Stimulated activated CD4-positive, alpha-beta T cell treated with anti-CD3 and anti-CD28 coated beads, Interleukin-4, amount 100 ng/mL, for 1 hour (primary cell): ENCODE measurements at regions not wholly inside any gene's neighbourhood (a gene's known extent, or its start where the extent isn't known, plus 50 kb on each side); places are given as distances from the start of the nearest gene placed in this dataset.
"Not testable (repeated sequence)": the region's sequence is repeated elsewhere in the genome, so short reads cannot be mapped to it uniquely, and the experiment has no call there.

ENCODE experiments used
- DNase-seq: peaks from one replicate; pipeline ENCODE4 v3.0.0-alpha.2; 2020

DNA sequence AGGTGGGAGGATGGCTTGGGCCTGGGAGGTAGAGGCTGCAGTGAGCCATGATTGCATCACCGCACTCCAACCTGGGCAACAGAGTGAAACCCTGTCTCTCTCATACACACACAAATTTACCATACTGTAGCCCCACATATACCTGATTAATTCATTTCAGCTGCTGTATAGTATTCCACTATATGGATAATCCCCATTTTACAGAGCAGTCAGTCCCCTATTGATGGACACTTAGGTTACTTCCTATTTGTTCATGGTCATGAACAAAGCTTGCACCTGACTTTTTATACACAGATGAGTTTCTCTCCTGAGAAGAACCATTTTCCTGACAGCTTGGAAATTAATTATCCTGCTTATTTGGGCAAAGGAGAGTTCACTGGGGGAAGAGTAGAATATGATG, 59.2 kb downstream of the EMX2 start:
- DNase-seq = no peak

DNA sequence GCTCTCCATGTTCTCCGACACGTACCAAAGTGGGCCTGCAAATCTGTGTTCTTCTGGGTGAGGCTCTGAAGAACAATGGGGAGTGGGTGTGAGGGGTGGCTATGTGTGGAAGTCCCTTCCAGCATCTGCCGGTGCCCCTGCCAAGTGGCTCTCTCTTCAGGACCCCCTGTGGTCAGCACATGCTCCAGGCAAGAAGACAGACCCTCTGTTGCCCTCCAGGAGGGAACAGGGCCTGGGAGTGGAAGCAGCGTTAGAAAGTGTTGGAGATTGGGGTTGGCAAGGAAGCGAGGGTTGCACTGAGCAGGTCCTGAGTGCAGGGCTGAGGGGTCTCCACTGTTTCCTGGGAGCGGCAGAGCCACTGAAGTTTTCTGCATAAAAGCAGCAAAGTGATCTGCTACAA, 60.5 kb downstream of the EMX2 start:
- no peak for DNase-seq

DNA sequence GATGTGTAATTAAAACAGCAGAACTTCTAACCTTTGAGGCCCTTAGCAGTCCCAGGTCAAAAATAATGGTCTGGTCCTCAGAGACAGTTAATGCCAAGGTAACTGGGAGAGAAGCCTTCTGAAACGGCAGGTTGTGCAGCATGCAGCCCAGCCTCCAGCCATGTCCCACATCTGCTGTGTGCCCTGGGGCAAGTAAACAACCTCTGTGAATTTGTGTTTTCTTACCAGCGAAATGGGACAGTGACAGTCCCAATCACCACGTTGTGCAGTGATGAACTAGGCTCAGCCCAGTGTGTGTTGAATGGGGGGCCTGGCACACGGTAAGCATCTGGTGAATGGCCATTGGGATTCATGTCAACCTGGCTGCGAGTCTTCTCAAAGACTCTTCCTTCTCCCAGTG, 61.2 kb downstream of the EMX2 start:
- no peak for DNase-seq

DNA sequence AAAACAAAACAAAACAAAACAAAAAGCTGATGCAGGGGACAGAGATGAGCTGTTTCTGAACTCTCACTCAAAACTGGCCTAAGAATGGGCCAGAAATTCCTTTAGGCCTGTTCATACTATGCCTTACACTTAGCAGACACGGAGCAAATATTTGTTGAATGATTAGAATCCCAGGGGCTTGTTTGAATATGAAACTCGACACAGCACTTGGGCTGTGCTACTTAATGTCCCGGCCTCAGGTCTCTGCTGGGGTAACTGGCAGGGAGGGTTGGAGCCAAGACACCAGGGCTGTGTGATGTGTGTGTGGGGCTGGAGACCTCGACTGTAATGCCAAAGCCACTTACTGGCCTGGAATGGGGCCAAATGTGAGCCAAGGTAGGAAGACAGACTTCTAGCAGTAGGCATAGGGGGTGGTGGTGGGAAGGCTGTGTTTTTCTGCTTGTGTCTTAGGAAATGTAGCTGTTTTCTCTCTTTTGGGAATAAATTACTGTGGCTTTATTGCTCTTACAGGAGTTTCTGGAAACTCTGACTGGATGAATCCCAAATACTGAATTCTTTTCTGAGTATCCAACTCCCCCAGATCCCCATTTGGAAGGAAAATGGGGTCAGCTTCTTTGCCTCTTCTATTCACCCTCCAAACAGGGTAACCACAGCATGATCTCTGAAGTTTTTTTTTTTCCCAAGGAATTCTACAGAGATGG, 66.7 kb downstream of the EMX2 start:
- no peak for DNase-seq

DNA sequence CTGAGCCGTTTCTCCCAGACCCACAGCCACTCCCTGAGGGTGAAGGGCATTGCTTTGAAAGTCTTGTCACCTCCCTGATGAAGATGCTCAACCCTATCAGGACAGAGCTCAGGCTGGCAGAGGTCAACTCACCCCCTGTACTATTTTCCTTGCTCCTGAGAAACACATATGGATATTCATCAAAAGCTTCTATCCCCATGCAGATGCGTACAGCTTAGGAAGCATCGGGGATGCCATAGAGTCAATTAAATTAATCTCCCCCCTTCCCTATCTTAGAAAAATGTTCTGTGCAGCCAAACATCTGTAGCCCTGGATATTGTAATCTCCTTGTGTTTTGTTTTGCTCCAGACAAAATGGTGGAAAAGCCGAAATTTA, 67.2 kb downstream of the EMX2 start:
- DNase-seq = no peak

DNA sequence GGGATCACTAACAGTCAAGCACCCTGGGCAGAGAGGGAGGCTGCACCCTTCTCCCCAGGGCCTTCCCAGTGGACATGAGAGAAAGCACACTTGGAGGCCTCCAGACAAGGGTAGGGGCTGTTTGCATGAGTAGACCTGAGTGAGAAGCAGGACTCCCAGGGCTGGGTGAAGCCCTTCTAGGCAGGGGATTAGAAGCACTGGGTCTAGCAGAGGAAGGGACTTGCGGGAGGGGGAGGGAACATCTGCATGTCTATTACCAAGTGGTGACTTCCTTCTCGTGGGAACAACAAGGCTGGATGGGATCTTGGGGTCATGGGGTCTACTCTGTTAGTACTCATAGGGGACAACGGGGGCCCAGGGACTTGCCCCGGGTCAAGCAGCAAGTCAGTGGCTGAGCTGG, 67.8 kb downstream of the EMX2 start:
- no peak for DNase-seq

DNA sequence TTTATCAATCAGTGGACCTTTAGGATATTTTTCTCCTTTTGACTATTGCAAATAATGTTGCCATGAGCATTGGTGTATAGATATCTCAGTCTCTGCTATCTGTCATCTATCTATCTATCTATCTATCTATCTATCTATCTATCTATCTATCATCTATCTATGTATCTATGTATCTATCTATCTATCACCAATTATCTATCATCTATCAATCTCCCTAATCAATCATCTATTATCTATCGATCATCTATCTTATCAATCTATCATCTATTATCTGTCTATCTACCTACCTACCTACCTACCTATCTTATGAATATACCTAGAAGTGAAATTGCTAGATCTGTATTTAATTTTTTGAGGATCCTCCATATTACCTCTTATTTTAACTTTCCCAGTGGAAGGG, 69.6 kb downstream of the EMX2 start:
- DNase-seq = no peak

DNA sequence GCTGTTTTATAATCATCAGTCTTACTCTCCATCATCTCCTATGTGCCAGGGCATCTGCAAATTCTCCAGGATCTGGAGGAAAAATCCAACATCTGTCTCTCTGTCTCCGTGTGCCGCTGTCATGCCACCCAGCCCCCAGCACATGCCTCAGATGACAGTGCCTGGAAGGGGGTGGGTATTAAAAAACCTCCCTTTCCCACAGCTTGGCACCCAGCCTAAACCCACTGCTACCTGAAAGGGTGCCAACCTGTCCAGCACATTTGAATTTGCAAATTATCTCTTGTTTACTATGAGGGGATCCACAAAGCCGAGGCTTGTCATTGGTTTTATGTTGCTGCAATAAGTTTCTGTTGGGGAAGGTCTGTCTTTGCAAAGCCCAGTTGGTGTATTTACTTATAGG, 73.1 kb downstream of the EMX2 start:
- no peak for DNase-seq

DNA sequence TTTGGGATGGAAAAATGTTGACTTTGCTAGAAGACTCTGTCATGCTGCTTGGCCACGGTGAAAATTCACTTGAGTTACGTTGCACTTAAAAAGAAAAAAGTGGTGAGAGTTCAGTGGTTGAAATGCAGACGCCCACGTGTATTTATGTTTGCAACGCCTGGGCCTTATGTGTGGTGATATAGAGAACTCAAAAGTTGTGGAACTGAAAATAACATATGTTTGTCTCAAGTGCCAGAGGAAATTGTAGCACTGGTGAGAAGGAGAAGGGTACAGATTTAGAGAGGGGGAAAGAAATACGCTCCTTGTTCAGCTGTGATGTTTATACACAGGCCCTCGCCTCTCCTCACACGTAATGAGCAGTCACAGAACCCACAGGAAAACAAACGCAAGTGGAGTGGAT, 73.6 kb downstream of the EMX2 start:
- no peak for DNase-seq

DNA sequence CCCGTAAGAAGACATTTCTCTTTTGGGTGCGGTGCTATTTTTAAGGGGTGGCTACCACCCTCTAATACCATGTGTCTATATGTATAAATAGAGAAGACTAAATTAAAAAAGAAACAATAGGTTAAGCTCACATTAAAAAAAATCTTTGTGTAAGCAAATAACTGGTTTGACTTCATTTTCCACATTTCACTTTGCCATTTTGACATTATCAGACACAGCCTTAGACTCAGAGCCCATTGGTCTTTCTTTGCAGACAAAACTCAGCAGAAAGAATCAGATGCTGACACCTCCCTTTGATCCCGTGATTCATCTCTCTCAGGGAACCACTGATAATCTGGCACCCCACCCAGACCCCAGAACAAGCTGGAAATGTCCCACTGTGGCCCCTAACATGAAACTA, 74.5 kb downstream of the EMX2 start:
- DNase-seq = no peak

DNA sequence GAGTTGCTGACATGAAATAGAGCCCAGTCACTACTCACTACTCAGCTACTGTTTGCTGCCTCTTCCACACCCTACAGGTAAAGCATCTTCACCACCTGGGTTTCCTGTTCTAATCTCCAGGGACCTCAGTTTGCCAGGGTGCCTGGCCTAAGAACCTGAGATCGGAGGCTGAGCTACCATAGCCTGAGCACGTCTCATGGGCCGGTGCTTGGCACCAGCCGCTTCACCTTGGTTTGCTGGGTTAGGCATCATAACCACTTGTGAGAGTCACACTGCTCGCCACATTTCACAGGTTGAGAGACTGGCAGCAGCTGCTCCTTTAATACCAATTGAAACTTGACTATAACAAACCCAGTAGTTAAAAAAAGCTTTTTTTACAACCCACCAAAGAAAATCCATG, 75.1 kb downstream of the EMX2 start:
- no peak for DNase-seq

DNA sequence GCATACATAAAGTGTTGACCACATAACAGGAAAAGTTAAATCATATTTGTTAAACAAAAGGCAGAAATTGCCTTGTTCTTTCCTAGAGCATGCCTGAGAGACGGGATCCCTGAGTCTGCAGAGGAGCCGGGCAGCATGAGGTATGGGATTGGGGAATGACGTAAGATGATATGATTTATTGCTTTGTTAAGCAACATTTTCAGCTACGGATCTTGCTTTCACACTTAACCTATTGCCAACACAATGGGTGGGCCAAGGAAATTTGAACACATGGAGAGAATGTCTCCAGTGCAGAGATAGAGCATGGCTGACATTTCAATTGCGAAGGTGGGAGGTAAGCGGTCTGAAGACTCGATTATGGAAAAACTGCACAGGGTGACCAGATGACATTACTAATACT, 76.7 kb downstream of the EMX2 start:
- no peak for DNase-seq

DNA sequence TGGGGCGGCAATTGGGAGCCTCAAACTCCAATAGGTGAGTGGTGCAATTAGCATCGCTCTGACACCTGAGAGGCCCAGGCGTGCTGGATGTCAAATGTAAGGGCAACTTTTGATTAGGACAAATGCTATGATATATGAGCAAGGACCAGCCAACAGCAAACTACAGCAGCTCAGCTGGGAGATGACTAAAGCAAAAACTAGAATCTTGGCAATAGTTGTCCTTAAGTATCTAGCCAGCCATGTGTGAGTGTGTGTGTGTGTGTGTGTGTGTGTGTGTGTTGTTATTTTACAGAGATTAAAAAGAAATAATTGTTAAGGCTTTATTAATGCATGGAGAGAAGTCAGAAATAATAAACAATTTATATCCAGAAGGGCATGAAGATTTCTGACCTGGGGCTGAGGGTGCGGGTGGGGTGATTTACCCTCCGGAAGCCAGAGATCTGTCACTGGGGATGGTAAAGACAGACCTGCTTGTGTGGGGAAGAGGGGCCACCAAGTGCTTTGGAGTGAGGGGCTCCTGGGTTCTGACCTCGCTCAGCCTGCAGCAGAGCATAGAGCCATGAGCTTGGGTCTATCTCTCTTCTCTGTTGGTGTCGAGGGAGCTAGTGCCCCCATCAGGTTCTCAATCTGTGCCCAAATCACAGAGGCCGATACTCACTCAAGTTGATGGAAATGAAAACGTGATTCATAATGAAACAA, 77.3 kb downstream of the EMX2 start:
- DNase-seq = no peak

DNA sequence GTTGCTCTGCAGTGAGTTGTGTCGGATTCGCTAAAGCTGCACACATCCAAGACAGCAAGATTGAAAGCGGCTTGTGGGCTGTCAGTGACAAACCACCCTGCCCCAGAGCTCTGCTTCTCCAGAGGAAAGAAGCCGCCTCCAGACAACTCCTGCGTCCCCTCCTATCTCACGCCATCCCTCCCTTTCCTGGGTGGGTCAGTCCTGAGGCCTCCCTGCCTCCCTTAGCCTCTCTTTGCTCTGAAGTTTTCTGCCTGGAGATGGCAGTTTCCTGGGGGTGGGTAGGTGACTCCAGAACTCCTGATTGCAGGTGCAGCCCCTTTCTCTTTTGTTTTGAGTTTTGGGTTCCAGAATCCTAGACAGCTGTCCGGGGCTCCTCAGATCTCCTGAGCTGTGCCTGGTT, 78.7 kb downstream of the EMX2 start:
- no peak for DNase-seq

DNA sequence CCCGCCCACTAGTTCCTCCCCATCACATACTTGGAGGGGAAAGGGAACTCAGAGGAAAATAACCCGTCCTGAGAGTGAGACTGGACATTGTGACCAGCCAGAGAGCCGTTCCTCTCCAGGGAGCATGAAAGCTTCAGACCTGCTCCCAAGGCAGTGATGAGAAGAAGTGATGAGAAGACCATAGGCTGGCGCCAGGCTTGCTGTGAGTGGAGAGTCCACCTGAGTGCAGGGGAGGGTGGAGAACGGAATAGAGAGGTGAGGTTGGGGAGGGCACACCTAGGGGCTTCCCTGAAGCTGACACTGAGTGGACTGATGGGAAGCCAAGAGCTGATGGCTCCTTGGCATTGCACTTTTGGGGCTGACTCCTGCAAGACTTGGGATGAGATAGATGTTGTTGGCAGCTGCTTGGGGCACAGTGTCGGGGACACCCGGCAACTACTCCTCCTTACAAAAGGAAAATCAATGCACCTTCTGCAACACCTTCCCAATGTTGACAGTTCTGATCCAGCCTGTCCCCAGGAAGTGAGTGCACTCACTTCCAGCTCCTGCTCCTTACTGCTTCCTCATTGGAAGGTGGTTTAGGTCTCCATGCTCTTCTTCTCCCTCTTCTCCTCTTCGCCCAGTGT, 79.4 kb downstream of the EMX2 start:
- DNase-seq = no peak

DNA sequence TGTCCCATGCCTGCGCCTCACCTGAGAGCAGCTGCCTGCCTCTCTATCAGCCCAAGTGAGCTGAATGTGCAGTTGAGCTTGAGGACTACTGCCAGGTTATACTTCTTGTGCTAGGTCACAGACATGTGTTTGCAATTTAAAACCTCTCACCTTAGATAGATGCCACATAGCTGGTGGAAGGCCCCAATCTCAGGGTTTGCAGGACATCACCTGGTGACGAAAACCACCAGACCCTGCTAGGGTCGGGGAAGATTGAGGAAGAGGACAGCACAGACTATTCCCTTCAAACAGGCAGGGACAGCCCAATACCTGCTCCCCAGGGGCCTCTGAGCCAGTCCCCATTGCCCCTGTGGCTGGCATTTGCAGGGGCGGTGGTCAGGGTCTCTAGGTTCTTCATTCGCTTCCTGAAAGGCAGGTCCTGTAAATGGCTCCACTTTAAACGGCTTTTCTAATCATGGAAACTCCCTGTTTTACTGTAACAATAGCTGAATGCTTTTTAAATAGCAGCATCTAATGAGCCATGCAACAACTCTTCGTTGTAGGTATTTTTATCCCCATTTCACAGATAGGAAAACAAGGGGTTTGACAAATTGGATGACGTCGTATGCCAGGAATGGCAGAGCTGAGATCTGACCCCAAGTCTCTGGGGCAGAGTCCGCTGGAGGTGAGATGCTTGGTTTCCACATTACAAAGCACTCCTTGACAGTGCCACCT, 80.1 kb downstream of the EMX2 start:
- DNase-seq = no peak

DNA sequence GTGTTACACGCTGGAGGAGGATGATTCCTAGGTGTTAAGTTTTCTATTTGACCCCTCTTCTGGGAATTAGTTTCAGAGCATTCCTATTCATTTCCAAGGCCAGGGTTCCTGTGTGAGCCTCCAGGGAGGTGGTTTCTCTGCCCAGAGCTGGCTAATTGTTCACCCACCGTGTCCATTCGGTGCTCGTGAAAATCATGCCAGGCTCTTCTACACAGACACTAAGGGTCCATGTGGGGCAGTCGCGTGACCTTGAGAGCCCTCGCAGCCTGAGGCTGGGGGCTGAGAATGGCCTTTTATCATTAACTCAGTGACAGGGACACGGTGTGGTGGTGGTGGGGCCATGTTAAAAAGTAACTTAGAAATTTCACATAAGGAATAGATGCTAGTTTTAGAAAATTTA, 83.7 kb downstream of the EMX2 start:
- DNase-seq = no peak

DNA sequence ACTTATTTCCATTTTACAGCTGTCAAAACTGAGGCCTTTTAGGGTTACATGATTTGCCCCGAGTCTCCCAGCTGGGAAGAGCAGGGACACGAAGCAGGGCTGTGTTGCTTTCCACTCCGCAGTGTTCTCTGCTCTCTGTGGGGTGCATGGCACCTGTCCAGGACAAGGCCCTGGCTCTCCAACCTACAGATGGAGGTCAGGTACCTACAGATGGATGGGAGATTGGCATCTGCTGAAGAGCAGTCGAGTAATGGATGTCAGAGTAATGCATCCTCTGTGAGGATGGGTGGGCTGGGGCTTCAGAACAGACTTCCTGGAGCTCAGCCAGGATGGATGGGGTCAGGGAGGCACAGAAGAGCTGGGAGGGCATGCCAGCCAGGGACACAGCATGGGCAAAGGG, 85.0 kb downstream of the EMX2 start:
- no peak for DNase-seq

DNA sequence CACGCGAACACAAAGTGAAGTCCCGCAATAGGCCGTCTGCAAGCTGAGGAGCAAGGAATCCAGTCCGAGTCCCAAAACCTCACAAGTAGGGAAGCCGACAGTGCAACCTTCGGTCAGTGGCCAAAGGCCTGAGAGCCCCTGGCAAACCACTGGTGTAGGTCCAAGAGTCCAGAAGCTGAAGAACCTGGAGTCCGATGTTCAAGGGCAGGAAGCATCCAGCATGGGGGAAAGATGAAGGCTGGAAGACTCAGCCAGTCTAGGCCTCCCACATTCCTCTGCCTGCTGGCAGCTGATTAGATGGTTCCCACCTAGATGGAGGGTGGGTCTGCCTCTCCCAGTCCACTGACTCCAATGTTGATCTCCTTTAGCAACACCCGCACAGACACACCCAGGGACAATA, 87.2 kb downstream of the EMX2 start:
- DNase-seq = not testable (repeated sequence)

DNA sequence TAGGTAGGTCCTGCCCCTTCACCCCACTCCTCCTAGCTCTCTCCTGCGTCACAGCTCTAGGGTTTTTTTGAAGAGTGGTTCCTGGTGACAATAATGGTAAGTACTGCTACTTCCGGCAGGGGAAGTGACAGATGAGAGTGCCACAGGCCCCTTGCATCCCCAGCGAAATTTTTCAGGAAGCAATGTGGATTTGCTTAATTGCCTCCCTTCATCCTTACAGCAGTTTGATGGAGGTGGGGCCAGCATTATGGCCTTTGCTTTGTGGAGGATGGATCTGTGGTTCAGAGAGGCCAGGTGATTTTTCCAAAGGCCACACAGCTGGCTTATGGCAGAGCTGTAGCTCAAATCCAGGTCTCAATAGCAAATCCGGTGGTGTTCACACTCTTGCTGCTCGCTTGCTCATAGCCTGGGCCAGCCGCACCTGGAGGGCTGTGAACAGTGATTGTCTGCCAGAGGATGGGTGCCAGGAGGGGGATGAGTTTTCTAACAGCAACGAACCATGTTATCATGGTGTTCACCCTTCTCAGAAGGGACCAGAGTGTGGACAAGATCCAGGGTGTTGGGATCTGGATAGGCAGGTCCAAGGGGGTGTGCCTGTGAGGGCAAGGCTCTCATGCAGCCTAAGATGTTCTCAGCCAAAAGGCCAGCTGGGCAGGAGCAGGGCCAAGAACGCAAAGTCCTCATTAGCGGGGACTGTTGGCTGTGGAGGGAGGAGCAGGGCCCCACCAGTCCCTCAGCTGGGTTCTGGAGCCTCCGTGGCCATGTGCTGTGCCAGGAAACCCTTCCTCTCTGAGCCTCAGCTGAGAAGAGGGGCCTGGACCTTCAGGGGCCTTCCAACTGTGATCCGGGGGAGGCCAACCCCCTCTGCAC, 89.0 kb downstream of the EMX2 start:
- no peak for DNase-seq

DNA sequence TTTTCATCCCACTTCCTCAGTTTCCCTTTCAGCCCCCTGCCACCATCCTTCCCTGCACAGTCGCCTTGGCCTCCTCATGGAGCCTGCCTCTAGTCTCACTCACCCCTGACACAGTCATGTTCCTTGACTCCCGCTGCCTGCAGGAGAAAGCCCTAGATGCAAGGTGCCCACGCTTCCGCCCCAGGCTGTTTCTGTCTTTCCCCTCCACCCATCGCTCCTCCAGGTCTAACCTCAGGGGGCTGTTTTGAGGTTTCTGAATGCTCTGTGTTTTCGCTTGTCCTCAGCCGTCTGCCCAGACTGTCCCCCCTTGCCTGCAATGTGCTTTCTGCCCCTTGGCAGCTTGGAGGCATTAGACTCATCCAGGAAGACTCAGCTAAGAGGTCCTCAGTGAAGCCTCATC, 89.9 kb downstream of the EMX2 start:
- no peak for DNase-seq

DNA sequence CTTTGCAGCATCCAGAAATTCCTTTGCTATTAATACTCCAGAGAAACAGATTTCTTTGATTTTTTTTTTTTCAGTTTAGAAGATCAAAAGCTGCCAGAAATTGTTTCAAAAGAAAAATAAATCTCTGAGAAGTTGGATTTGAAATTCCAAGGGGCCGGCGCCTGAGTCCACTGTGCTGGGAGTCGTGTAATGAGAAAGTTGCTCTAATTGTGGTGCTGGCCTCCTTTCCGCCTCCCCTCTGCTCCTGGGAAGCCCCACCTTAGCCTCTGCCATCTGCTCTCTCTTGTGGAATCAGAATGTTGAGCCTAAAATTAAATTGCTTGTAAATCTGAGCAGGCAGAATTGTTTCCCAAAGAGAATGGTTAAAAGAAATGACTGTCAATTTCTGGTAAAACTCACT, 93.3 kb downstream of the EMX2 start:
- DNase-seq = no peak

DNA sequence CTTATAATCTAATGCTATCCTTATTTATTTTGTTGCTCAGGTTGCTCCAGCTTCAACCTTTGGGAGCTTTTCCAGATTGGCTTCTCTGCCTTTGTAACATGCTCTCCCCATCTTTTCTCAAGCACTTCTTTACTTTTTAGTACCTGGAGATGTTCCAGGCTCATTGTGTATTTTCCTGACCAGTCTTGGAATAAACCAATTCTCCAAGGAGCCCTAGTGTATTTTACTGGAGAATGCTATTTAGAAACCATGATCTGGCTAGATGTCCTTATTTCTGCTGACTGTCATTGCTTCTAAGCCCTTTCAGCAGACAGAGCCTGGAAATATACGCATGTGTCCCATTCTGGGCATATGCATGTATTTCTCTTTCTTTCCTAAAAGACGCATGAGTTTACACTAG, 95.7 kb downstream of the EMX2 start:
- no peak for DNase-seq
